Stimulated activated CD8-positive, alpha-beta memory T cell treated with anti-CD3 and anti-CD28 coated beads, Interleukin-15, amount 100 ng/mL, for 1 hour (primary cell): ENCODE measurements at regions not wholly inside any gene's neighbourhood (a gene's known extent, or its start where the extent isn't known, plus 50 kb on each side); places are given as distances from the start of the nearest gene placed in this dataset.
"Not testable (repeated sequence)": the region's sequence is repeated elsewhere in the genome, so short reads cannot be mapped to it uniquely, and the experiment has no call there.

ENCODE experiments used
- DNase-seq: peaks from one replicate; pipeline ENCODE4 v3.0.0-alpha.2; 2020; ENCODE audit warnings: low read depth

GRCh38 chr3:75242012-75242735, 422.0 kb upstream of the FRG2C start:
- no peak for DNase-seq

- no peak for DNase-seq
These were observed 415.2 kb upstream of the FRG2C start for GRCh38 chr3:75248974-75249373.

- no peak for DNase-seq
These were observed 409.4 kb upstream of the FRG2C start for GRCh38 chr3:75254685-75255084.

DNA sequence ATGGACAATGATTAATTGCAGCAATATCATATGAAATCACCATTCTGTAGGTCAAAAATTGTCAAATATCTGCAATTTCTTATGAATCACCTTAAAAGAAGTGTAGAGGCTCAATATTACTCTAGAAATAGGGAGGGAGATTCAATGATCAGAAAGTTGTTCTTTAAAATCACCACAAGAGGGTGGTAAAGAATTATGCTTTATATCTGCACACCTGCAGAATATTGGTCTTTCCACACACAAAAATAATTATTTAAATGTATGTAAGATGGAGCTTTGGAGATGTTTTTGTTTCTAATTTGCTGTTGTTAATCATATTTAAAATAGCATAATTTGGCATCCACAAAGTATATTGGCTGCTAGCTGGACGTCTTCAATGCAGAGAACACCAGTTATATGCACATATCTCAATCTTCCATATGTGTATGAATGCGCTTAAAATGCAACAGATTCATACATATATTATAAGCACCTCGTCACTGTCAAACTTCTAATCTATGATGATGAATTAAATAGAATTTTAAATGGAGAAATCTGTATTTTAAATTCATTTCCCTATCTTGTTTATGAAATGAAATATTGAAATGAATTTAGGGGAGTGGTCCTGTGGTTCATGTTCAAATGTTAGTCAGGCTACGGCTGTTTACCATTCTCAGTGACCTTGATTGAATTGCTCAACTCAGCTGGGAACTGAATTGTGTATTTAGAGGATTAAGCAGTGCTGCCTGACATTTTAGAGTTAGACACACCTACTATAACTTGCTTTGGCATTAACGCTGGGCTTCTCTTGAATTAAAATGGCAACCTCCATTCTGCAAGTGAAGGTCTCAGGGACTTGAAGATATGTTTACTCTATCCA, 405.1 kb upstream of the FRG2C start:
- DNase-seq, result not testable (repeated sequence)

- DNase-seq, result not testable (repeated sequence)
These were observed 403.2 kb upstream of the FRG2C start for GRCh38 chr3:75260975-75261374.

DNA sequence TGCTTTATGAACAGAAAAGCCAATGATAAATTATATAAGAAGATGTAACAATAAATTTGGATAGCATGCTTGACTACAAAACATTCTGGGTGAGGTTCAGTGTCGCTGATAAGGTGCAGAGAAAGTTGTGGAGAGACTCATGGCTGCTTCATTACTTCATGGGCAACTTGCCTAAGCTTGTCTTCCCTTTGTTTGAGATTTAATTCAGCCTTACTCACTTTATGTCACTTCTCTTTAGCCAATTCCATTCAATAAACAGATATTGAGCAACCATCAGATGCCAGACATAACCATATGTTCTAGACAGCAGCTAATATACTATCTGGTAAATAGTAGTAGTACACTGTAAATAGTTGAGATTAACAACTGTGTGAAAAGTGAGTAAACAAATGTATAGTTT, 401.5 kb upstream of the FRG2C start:
- DNase-seq, result no peak

DNA sequence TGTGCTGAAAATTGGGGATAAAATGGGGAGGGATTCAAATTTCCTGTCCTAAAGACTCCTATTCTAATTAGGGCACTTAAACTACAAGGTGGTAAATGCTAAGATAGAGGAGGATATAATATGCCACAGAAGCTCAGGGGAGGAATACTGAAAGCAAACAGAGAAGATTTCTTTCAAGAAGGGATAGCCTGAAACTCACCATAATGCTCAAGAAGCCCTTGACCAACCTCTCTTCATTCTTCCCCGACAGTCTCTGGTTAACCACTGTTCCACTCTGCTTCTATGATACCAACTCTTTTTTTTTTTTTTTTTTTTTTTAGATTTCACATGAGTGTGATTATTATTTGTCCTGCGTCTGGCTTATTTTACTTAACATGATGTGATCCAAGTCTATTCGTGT, 398.2 kb upstream of the FRG2C start:
- no peak for DNase-seq

GRCh38 chr3:75268576-75268975, 395.6 kb upstream of the FRG2C start:
- DNase-seq, result not testable (repeated sequence)

DNA sequence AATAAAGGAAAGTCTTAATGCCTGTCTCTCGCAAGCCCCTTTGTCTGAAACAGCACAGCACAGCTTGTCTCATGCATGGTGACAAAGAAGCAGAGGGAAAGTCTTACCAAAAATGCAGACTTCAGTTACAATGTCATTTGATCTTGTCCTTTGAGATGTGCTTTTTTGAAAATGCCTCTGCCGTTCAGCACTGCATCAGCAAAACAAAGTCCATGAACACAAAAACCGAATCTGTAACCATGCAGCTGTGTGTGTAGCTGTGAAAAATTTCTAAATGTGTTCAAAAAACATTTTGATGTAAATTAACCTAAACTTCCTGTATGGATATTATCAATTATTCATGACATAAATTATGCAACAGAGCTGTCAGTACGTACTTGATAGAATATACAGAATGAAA, 391.9 kb upstream of the FRG2C start:
- DNase-seq, result not testable (repeated sequence)

- no peak for DNase-seq
These were observed 391.4 kb upstream of the FRG2C start for GRCh38 chr3:75272691-75273090.

- not testable (repeated sequence) for DNase-seq
These were observed 378.5 kb upstream of the FRG2C start for GRCh38 chr3:75285531-75286148.

DNA sequence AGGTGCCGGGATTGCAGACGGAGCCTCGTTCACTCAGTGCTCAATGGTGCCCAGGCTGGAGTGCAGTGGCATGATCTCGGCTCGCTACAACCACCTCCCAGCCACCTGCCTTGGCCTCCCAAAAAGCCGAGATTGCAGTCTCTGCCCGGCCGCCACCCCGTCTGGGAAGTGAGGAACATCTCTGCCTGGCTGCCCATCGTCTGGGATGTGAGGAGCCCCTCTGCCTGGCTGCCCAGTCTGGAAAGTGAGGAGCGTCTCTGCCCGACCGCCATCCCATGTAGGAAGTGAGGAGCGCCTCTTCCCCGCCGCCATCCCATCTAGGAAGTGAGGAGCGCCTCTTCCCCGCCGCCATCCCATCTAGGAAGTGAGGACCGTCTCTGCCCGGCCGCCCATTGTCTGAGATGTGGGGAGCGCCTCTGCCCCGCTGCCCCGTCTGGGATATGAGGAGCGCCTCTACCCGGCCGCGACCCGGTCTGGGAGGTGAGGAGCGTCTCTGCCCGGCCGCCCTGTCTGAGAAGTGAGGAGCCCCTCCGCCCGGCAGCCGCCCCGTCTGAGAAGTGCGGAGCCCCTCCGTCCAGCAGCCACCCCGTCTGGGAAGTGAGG, 375.1 kb upstream of the FRG2C start:
- DNase-seq, result not testable (repeated sequence)

DNA sequence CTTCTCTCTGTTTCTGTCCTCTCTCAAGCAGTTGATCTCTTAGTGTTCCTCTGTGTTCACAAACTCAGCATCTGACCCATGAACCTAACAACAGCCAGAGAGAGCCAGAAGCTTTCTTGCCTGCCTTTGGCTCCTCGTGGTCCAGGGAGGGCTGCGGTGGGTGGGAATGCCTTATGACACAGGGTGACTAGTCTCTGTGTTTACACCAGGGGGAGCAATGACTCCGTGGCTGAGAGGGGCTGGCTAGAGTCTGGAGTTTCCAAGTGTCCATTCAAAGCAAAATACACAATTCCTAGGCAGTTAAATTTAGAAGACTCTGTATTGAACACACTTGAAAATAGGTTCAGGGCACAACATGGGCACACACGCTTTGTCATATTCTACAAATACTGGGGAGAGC, 370.0 kb upstream of the FRG2C start:
- no peak for DNase-seq

- no peak for DNase-seq
These were observed 369.1 kb upstream of the FRG2C start for GRCh38 chr3:75295013-75295412.

- DNase-seq, result no peak
These were observed 367.3 kb upstream of the FRG2C start for GRCh38 chr3:75296858-75297257.

DNA sequence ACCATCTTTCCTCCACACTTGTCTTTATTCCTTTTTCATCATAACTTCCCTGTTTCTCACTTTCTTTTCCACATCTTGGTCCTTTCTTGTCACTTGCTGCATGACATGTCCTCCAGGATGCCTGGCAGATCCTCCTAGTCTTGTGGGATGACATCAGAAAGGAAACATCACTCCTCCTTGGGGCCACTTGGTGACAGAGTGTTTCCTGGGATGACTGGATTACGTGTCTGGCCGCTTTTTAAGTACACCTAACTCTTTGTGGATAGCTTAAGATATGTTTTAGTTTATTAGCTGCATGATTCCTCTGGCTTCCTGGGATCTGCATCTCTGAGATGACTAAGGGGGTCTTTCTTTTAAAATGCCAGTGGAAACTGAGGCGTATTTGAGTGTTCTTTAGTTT, 363.5 kb upstream of the FRG2C start:
- no peak for DNase-seq

DNA sequence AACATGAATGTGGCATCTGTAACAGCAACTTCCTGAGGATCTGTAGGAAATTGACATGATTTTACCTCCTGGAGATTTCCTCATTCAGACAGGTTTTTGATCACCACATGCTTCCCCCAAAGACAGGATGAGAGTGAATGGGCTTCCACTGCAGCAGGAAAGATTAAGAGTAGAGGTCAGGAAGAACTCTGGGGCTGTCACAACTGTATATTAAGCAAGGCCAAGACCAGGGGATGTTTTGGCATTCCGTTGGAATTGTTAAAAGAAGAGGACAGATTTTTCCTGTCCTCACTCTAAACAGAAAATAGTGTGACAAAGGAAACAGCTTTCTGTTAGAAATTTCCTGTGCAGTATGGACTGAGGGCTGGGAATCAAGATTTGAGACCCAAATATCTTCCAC, 363.1 kb upstream of the FRG2C start:
- DNase-seq, result not testable (repeated sequence)

GRCh38 chr3:75303741-75304140, 360.4 kb upstream of the FRG2C start:
- DNase-seq, result no peak

DNA sequence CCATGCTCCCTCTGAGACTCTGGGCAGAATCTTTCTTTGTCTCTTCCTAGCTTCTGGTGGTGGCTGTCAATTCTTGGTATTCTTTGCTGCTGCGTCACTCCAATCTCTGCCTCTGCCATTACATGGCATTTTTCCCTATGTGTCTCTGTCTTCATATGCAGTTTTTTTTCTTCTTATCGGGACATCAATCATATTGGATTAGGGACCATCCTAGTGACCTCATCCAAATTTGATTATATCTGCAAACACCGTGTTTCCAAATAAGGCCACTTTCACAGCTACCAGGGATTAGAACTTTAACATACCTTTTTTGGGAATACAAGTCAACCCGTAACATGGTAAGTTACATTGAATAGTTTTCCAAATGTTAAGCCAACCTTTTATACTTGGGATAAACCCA, 358.2 kb upstream of the FRG2C start:
- no peak for DNase-seq

DNA sequence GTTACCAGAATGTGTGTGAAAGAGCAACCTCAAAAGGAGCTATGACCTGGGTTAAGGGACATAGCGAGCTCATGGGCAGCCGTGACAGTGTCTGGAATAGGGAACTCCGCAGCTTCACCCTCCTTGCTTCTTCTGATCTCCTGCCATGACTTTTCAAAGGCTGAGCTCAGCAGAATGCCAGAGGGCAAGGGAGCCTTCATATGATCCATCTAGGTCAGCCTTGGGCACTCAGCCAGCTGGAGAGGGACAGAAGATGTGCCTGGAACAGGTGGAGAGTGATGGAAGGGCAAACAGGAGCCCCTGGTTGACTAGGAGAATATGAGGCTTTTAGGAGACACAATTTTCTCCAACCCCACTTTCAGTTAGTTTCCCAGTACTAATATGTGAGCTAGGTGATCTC, 352.8 kb upstream of the FRG2C start:
- not testable (repeated sequence) for DNase-seq

DNA sequence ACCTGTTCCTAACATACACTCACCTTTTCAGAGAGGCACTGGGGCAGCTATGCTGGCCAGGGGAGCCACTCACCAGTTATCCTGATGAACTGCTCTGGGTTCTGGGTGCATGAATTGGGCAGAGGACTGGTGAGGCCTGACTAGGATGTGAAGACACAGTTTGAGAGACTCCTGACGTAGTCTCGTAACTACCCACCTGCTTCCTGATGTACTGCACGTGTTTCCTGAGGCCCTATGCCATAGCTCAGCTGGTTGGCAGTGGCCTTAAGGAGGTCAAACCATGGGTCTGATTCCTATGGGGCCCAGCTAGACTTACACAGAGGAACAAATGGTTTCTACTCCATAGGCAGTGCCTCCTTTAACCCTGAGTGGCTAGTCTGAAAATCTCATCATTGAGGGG, 351.7 kb upstream of the FRG2C start:
- not testable (repeated sequence) for DNase-seq

DNA sequence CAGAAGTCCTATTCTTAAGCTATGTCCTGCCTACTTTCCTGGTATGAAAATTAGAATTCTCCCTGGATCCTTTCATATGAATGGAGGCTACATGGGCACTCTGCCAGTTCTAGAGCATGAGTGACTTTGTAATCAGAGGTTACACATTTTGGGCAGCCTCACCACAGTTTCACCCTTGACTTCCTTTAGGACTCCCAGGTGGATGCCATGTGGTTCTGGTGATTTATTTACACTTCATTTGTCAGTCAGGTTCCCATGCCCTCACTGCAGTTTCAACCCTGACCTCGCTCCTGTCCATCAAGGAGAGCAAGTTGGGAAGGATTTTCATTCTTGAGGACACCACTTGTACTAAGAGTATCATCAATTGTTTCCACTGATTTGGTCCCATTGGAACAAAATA, 344.4 kb upstream of the FRG2C start:
- not testable (repeated sequence) for DNase-seq

- no peak for DNase-seq
These were observed 343.8 kb upstream of the FRG2C start for GRCh38 chr3:75320369-75320768.
